ENCODE measurements at regions not wholly inside any gene's neighbourhood (a gene's known extent, or its start where the extent isn't known, plus 50 kb on each side); places are given as distances from the start of the nearest gene placed in this dataset.
"Not testable (repeated sequence)": the region's sequence is repeated elsewhere in the genome, so short reads cannot be mapped to it uniquely, and the experiment has no call there.

- DNase-seq, result no peak
Measured at GRCh38 chr13:86848716-86849115, 822.5 kb upstream of the SLITRK5 start.

DNA sequence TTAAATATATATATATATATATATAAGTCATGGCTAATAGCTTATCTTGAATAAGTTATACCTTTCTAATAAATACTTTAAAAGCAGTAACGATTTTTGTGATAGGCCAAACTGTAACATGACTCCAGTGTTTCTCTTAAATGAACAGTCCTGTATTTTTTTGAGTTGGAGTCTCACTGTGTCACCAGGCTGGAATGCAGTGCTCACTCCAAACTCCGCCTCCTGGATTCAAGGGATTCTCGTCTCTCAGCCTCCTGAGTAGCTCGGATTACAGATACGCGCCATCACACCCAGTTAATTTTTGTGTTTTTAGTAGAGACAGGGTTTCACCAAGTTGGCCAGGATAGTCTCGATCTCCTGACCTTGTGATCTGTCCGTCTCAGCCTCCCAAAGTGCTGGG lies 814.2 kb upstream of the SLITRK5 start:
- no peak for DNase-seq

GRCh38 chr13:86858216-86858615 lies 813.0 kb upstream of the SLITRK5 start:
- no peak for DNase-seq

DNA sequence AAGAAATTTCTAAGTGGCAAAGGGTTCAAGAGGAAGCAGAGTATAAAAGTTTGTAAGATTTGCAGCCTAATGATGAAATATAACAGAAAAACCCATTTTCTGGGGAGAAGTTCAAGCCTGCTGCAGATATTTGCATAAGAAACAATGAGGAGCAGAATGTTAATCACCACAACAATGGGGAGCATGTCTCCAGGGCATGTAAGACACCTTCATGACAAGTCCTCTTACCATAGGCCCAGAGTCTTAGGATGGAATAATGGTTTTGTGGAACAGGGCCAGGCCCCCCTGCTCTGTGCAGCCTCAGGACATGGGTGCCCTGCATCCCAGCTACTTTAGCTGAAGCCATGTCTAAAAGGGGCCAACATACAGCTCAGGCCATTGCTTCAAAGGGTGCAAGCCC lies 809.0 kb upstream of the SLITRK5 start:
- no peak for DNase-seq

DNA sequence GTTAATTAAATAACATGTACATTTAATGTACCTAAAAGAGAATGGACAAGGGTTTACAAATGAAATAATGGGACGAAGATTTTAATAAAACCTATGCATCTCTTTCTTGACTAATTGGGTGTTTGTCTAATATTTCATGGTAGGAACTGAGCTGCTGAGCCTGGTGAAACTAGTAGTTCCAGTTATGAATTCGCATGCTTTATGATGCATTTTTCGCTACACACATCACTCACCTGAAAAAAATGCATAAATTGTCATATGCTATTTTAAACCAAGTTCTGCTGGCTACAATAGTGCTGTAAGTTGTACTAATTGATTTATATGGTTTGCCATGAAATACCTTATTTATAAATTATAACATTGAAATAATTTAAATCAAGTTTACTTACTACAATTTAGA lies 806.8 kb upstream of the SLITRK5 start:
- no peak for DNase-seq

- no peak for DNase-seq
Measured at GRCh38 chr13:86870444-86870843, 800.7 kb upstream of the SLITRK5 start.

GRCh38 chr13:86877441-86877840 lies 793.7 kb upstream of the SLITRK5 start:
- no peak for DNase-seq

DNA sequence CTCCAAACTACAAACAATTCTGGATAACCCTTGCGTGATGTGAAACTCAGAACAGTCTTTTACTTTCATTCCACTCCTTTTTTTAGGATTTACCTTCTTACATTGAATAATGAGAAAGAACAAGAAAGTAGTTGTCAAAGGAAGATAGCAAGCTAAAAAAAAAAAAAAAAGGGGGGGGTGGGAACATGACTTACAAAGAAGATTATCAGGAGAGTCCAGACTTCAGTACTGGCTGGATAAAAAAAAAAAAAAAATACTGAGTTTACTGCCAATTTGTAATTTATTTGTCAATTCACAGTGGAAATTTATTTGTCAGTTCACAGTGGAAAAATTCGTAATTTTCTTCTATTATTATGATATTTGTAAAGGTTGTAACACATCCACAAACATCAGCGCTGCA lies 792.4 kb upstream of the SLITRK5 start:
- no peak for DNase-seq

DNA sequence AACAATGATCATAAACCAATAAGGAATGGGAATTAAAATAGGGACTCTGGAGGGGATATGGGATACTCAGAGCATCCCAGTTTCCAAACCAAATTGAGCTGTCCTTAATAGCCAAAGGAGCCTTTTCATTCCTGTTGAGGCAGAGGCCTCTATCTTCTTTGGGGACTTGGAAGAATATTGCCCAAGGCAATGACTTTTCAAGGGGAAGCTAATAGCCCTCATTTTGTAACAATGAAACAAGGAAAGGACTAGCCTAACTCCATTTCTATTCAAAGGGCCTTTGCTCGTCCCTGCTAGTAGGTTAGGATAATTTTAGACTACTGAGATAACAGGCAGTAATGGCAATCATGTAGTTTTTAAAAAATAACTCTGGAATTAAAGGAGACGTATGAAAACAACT lies 789.8 kb upstream of the SLITRK5 start:
- DNase-seq, result no peak

DNA sequence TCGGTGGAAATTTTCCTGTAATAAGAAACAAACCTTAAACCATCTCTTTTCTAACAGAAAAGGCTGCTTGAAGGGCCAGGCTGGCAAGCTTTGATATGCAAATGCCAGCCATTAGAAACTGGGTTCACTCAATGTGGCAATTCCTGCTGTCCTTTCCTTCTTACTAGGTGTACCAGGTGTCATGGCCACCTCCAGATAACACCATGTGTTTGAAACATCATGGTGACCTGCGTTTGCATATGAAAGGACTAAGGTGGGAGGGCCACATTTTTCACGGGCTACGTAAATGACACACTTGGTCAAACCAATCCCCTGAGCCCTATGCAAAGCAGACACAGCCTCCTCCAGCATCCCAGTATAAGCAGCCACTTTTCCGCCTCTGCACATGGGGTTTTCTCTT lies 789.1 kb upstream of the SLITRK5 start:
- no peak for DNase-seq

- DNase-seq, result no peak
Measured at GRCh38 chr13:86882835-86883234, 788.3 kb upstream of the SLITRK5 start.

GRCh38 chr13:86892330-86892729 lies 778.8 kb upstream of the SLITRK5 start:
- DNase-seq, result no peak

GRCh38 chr13:86900906-86901305 lies 770.3 kb upstream of the SLITRK5 start:
- DNase-seq, result no peak

DNA sequence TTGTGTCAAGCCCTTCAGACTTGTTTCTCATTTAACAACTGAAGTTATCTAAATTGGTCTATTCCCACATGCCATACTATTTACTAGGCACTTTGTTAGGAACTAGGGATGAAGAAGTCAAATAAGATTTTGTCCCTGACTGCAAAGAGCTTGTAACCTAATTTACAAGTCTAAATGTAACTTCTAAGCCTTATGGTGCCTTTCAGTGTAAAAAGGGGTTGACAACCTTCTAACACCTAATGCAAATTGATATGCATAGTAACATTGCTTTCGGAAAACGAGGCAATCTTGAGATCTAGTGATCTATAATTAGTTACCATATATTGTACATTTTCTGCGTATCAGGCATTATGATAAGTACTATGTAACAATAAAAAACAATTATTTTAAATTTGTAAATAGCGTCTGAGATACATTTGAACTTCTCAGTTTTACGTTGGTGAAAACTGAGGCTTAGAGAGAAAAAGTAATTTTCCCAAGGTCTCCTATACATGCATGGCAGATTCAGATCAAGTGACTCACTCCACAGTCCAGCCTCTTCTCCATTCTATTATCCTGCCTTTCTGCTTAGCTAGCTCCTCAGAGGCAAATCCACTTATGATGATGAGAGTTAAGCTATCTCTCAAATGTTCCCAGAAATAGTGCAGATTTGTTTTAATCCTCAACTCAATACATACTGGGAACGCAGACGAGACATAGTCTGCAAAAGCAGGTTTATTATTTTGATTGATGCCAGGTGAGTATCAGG lies 764.9 kb upstream of the SLITRK5 start:
- no peak for DNase-seq

GRCh38 chr13:86907156-86907555 lies 764.0 kb upstream of the SLITRK5 start:
- no peak for DNase-seq

GRCh38 chr13:86909318-86909717 lies 761.9 kb upstream of the SLITRK5 start:
- DNase-seq, result no peak

DNA sequence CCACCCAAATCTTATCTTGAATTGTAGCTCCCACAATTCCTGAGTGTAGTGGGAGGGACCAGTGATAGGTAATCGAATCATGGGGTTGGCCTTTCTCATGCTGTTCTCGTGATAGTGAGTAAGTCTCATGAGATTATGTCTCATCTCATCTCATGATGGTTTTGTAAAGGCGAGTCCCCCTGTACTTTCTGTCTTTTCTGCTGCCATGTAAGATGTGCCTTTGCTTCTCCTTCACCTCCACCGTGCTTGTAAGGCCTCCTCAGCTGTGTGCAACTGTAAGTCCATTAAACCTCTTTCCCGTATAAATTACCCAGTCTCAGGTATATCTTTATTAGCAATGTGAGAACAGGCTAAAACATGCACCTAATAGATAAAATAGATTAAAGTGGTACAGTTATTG lies 756.4 kb upstream of the SLITRK5 start:
- DNase-seq, result no peak

GRCh38 chr13:86917438-86917837 lies 753.7 kb upstream of the SLITRK5 start:
- not testable (repeated sequence) for DNase-seq

GRCh38 chr13:86918682-86919081 lies 752.5 kb upstream of the SLITRK5 start:
- no peak for DNase-seq

DNA sequence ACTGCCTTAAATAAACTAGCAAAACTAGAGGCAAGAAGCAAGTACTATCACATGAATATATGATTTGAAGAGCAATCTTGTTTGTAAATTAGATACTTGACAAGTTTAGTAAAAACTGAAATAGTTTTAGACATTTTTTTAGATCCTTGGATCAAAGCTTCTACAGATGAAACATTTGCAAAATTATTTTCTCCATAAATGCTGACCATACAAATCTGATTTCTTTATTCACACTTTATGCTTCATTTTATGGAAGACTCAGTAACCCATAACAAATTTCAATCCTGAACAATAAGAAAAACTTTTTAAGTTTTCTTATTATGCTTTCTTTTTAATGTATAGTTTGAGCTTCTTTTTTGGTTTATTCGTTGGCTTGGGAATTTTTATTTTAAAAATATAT lies 750.2 kb upstream of the SLITRK5 start:
- no peak for DNase-seq

DNA sequence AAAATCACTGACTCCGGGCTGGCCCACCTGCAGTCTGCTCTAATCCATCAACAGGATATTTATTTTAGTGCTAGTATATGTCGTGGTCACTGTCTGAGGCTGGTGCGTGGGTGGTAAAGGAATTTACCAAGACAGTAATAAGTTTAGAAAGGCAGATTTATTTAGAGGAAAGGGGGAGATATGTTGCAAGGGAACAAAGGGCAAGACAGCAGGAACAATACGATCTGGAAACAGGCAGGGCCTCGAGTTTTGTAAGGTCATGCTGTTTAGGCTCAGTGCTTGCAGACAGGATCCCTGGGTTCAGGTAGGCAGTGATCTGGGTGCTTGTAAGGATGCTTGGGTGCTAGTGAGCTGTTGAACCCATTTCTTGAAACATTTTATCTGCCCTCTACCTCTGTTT lies 748.2 kb upstream of the SLITRK5 start:
- DNase-seq, result no peak

GRCh38 chr13:86926916-86927315 lies 744.3 kb upstream of the SLITRK5 start:
- not testable (repeated sequence) for DNase-seq

DNA sequence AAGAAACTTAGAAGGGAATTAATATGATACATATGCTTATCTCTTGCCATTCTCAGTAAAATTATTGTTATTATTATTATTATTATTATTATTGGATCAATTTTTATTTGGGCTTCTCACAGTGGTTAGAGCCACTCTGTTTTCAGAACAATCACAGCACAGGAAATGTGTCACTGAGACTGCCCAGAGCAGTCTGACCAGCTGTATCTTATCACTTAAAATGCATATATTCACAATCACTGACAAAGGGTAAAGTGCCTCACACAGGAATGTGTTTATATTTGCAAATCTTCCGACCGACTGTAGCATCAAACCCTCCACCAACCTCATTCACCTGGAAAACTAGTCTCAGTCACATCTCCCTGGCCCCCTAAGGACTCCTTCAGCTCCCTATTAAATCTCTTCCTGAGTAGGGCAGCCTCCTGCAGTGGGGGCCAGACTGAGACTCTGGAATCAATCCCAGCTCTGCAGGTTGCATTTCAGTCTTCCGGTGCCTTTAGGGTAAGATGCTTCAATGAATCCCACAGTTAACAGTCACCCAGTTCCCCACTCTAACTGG lies 738.3 kb upstream of the SLITRK5 start:
- DNase-seq, result no peak

DNA sequence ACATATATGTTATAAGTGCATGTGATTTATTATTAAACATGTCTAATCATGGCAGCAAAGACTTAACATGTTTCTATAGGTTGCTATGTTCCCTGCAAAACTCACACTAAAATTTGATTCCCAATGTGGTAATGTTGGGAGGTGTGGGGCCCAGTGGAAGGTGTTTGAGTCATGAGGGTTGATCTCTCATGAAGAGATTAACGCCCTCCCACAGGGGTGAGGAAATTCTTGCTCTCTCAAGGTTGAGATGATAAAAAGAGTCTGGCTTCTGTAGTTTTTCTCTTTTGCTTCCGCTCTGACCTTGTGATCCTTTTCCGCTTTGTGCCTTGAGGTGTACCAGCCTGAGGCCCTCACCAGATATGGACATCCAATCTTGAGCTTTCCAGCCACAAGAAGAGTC lies 737.5 kb upstream of the SLITRK5 start:
- DNase-seq, result no peak

Measured in anterior cingulate cortex (tissue), 58 donors.